B cell (primary cell): ENCODE measurements at regions not wholly inside any gene's neighbourhood (a gene's known extent, or its start where the extent isn't known, plus 50 kb on each side); places are given as distances from the start of the nearest gene placed in this dataset.

Source experiments
- ATAC-seq: fragments of 200-7000 bp; cut with Tn5 transposase; one replicate; pipeline ENCODE4 v1.10.0; 2021; ENCODE audit warnings: low read depth, mild to moderate bottlenecking, moderate number of reproducible peaks, moderate library complexity
- CTCF ChIA-PET: fragments of 350-600 bp; sonication (Branson Sonifier 250); formaldehyde crosslinking; loops from one replicate; lab custom pipeline; 2021; ENCODE audit warnings: antibody characterized with exemption, inconsistent platforms; lab: Charles Lee
- POLR2A ChIA-PET: fragments of 350-600 bp; sonication (Branson Sonifier 250); formaldehyde crosslinking; loops from one replicate; lab custom pipeline; 2021; ENCODE audit warnings: antibody characterized with exemption; lab: Charles Lee
- DNase-seq: peaks from one replicate; pipeline ENCODE4 v3.0.0; 2013
- H2AFZ ChIP-seq: 2 replicates; pipeline ENCODE4 v1.6.1; 2012; ENCODE audit warnings: mild to moderate bottlenecking, low read depth, low read length; ENCODE audit not compliant: insufficient read depth, poor library complexity, severe bottlenecking
- H3K27ac ChIP-seq, 2 donors: 1 replicate in 1 of 2; 2 replicates in 1 of 2; pipeline ENCODE4 v1.5.1; 2012 to 2013; ENCODE audit warnings: low read length in 2 of 2, mild to moderate bottlenecking in 2 of 2, moderate library complexity in 1 of 2
- H3K27me3 ChIP-seq, 4 experiments: fragments of 200-600 bp in 1 of 4; sonication (generic) in 1 of 4; replicated peaks in 1 of 4; 1 replicate in 2 of 4; 2 replicates in 2 of 4; pipeline versions ENCODE4 v1.6.1 to v1.7.0; 2013 to 2016; ENCODE audit warnings: low read length in 3 of 4, mild to moderate bottlenecking in 2 of 4, mixed read lengths in 1 of 4, moderate library complexity in 1 of 4; ENCODE audit not compliant: insufficient read depth in 4 of 4, control insufficient read depth in 3 of 4; ENCODE audit errors: control extremely low read depth in 1 of 4
- H3K36me3 ChIP-seq, 2 experiments: replicated peaks in 1 of 2; 1 replicate in 1 of 2; 2 replicates in 1 of 2; pipeline versions ENCODE4 v1.6.1 to v1.7.1; 2013; ENCODE audit warnings: low read length in 1 of 2; ENCODE audit not compliant: insufficient read depth in 2 of 2, control insufficient read depth in 1 of 2; ENCODE audit errors: control extremely low read depth in 1 of 2, extremely low read depth in 1 of 2
- H3K4me1 ChIP-seq, 2 donors: fragments of 200-600 bp in 1 of 2; sonication (generic) in 1 of 2; 1 replicate in 1 of 2; 2 replicates in 1 of 2; pipeline versions ENCODE4 v1.5.1 to v1.6.1; 2013 to 2017; ENCODE audit warnings: low read length in 2 of 2; ENCODE audit not compliant: control insufficient read depth in 2 of 2, insufficient read depth in 2 of 2
- H3K4me2 ChIP-seq: replicated peaks from 2 replicates; pipeline ENCODE3; 2012; ENCODE audit warnings: mild to moderate bottlenecking, low read depth, low read length; ENCODE audit not compliant: poor library complexity, severe bottlenecking
- H3K4me3 ChIP-seq, 5 experiments: fragments of 200-600 bp in 1 of 5; sonication (generic) in 1 of 5; 1 replicate in 3 of 5; 2 replicates in 2 of 5; pipeline versions ENCODE4 v1.5.1 to v1.7.0; 2011 to 2016; ENCODE audit warnings: low read length in 4 of 5, mild to moderate bottlenecking in 4 of 5, low read depth in 2 of 5, control low read depth in 1 of 5, moderate library complexity in 1 of 5; ENCODE audit not compliant: insufficient read depth in 1 of 5; ENCODE audit errors: control extremely low read depth in 1 of 5, extremely low read depth in 1 of 5
- H3K79me2 ChIP-seq: fragments of 200-600 bp; sonication (generic); one replicate; pipeline ENCODE4 v1.6.0; 2016; ENCODE audit warnings: low read length; ENCODE audit not compliant: control insufficient read depth, insufficient read depth
- H3K9ac ChIP-seq: fragments of 200-600 bp; sonication (generic); 2 replicates; pipeline ENCODE4 v1.6.1; 2017; ENCODE audit warnings: mild to moderate bottlenecking, low read length, moderate library complexity
- H3K9me3 ChIP-seq, 3 donors: one replicate each; pipeline versions ENCODE4 v1.6.1 to v1.7.1; 2013; ENCODE audit warnings: low read length in 2 of 3; ENCODE audit not compliant: control insufficient read depth in 2 of 3, insufficient read depth in 1 of 3; ENCODE audit errors: control extremely low read depth in 1 of 3
- H4K20me1 ChIP-seq: 2 replicates; pipeline ENCODE4 v1.6.0; 2012; ENCODE audit warnings: mild to moderate bottlenecking, low read length; ENCODE audit not compliant: insufficient read depth, control insufficient read depth, poor library complexity, severe bottlenecking
- H3K27ac Mint-ChIP-seq: one replicate; pipeline ENCODE4 v1.8.0; 2021; ENCODE audit warnings: mixed read lengths
- H3K27me3 Mint-ChIP-seq: one replicate; pipeline ENCODE4 v1.8.0; 2021; ENCODE audit warnings: mixed read lengths
- H3K4me1 Mint-ChIP-seq: one replicate; pipeline ENCODE4 v1.8.0; 2021; ENCODE audit warnings: mixed read lengths
- H3K4me3 Mint-ChIP-seq: one replicate; pipeline ENCODE4 v1.8.0; 2021; ENCODE audit warnings: mixed read lengths
- H3K9me3 Mint-ChIP-seq: one replicate; pipeline ENCODE4 v1.8.0; 2022; ENCODE audit warnings: mixed read lengths; ENCODE audit not compliant: insufficient read depth
- CTCF ChIP-seq: fragments of 200-600 bp; IDR thresholded peaks from one replicate; pipeline ENCODE4 v1.8.0; 2022; ENCODE audit warnings: antibody characterized with exemption, mild to moderate bottlenecking
- EZH2 ChIP-seq: IDR thresholded peaks from 2 replicates; pipeline ENCODE4 v1.6.1; 2012; ENCODE audit warnings: borderline replicate concordance, low read depth, mild to moderate bottlenecking, moderate library complexity, low read length; ENCODE audit not compliant: insufficient read depth, poor library complexity, severe bottlenecking
- WGBS: methylation state at CpG from one replicate; pipeline ENCODE4 v1.1.5; 2013; ENCODE audit warnings: missing lambda C conversion rate; ENCODE audit not compliant: insufficient coverage; 5-methylcytosine and 5-hydroxymethylcytosine counted together
- intact Hi-C: fragments of 100-400 bp; cut with micrococcal nuclease; formaldehyde crosslinking; loops from one replicate; pipeline ENCODE4 v1.10.0; 2022

- Histone ChIP-seq H3K4me1 (no peaks in the 10 kb centered on the region), H3K79me2 (no peaks in the 10 kb centered on the region), H2AFZ (no peak overlapping the region), H3K4me2 (no peak overlapping the region), H3K4me3 (no peak overlapping the region), H3K27ac (no peak overlapping the region), H3K9me3 (no peaks in the 10 kb centered on the region), H3K9ac (no peak overlapping the region), H3K27me3 (peaks cover 0 to 15% (median 0%) of the 10 kb centered on the region in 4 experiments), H4K20me1 (no peaks in the 10 kb centered on the region), H3K36me3 (no peaks in the 10 kb centered on the region)
- DNase-seq (no peak), ATAC-seq (no peak)
- WGBS = 72% methylated on average over 8 of the region's 13 CpGs
- Mint-ChIP-seq H3K4me1 (no peaks in the 10 kb centered on the region), H3K4me3 (no peak overlapping the region), H3K9me3 (no peaks in the 10 kb centered on the region), H3K27ac (no peak overlapping the region), H3K27me3 (peaks cover 23% of the 10 kb centered on the region)
- ChIA-PET CTCF (no interaction called here), POLR2A (no interaction called here)
- no peak for TF ChIP-seq EZH2
- intact Hi-C loops = no loop called here
Observed at GRCh38 chr9:134967547-134967930, 49.8 kb upstream of the FCN1 start.

DNA sequence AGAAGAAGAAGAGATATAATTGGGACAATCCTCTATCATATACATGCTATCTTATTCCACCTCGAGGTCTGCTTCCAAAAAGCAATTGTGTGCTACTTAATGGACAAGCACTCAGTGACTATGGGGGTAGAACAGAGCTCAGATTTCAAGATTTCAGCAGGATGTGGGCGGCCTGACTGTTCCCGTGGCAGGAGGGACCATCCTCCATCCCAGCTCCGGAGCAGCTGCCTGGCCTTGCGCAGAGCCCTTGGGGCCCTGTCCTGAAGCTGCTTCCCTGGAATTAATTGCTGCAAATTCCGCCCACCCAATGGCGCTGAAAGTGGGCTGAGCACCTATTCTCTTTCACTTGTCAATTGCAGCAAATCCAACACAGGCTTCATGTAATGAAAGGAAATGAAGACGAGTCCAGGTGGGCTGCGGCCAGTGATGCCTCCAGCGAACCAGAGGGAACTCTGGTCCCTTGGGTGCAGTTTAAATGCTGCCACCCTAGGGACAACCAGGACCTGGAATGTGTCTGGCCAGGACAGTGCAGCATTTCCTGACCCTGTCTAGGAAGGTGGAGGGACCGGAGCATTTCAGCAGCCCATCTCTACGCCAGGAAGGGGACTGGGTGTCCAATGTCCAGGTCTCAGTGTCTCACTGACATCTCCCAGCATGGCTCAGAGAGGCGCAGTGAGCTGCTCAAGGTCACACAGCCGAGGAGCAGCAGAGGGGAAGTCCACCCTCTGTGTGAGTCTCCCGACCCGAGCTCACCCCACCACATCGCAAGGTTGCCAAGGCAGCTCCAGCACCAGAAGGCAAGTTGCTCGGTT is 50.5 kb upstream of the FCN1 start:
- H4K20me1 ChIP-seq = no peaks in the 10 kb centered on the region
- ATAC-seq (no peak), DNase-seq (no peak)
- no peaks in the 10 kb centered on the region for H3K4me1 ChIP-seq
- Mint-ChIP-seq H3K4me3 (no peak overlapping the region), H3K27ac (no peak overlapping the region), H3K27me3 (peaks cover 25% of the 10 kb centered on the region), H3K9me3 (no peaks in the 10 kb centered on the region), H3K4me1 (no peaks in the 10 kb centered on the region)
- H3K36me3 ChIP-seq = no peaks in the 10 kb centered on the region
- H3K27ac ChIP-seq = no peak overlapping the region
- H3K4me3 ChIP-seq = no peak overlapping the region
- WGBS = 78% methylated on average over 17 of the region's 18 CpGs
- intact Hi-C loops = no loop called here
- CTCF ChIA-PET = no interaction called here
- TF ChIP-seq CTCF (no peak), EZH2 (no peak)
- H3K9me3 ChIP-seq = no peaks in the 10 kb centered on the region
- H3K27me3 ChIP-seq = peaks cover 0 to 15% (median 0%) of the 10 kb centered on the region in 4 experiments
- no peak overlapping the region for H2AFZ ChIP-seq
- no peak overlapping the region for H3K9ac ChIP-seq
- no peak overlapping the region for H3K4me2 ChIP-seq
- no peaks in the 10 kb centered on the region for H3K79me2 ChIP-seq
- POLR2A ChIA-PET = no interaction called here
